ENCODE measurements at regions not wholly inside any gene's neighbourhood (a gene's known extent, or its start where the extent isn't known, plus 50 kb on each side); places are given as distances from the start of the nearest gene placed in this dataset.

GRCh38 chr5:167897371-167897770 is 394.1 kb upstream of the WWC1 start:
- TF ChIP-seq PATZ1 (CRISPR knock-in tag; IDR thresholded peaks at IDR 0.05; ENCODE audit: borderline replicate concordance) (no peak), RARB (CRISPR knock-in tag; IDR thresholded peaks at IDR 0.05) (no peak), ARNTL (CRISPR knock-in tag; IDR thresholded peaks at IDR 0.05; ENCODE audit: borderline replicate concordance, low read depth) (no peak), ZFP3 (CRISPR knock-in tag; IDR thresholded peaks at IDR 0.05) (no peak), ZNF8 (CRISPR knock-in tag; IDR thresholded peaks at IDR 0.05) (no peak), ISL1 (CRISPR knock-in tag; IDR thresholded peaks at IDR 0.05) (no peak), PPARA (CRISPR knock-in tag; IDR thresholded peaks at IDR 0.05; ENCODE audit: borderline replicate concordance) (no peak), TCF4 (CRISPR knock-in tag; IDR thresholded peaks at IDR 0.05; ENCODE audit: borderline replicate concordance) (no peak), CSDC2 (CRISPR knock-in tag; IDR thresholded peaks at IDR 0.05) (no peak), TOX (CRISPR knock-in tag; IDR thresholded peaks at IDR 0.05; ENCODE audit: borderline replicate concordance) (no peak)
- TF ChIP-seq, protein P1, sequence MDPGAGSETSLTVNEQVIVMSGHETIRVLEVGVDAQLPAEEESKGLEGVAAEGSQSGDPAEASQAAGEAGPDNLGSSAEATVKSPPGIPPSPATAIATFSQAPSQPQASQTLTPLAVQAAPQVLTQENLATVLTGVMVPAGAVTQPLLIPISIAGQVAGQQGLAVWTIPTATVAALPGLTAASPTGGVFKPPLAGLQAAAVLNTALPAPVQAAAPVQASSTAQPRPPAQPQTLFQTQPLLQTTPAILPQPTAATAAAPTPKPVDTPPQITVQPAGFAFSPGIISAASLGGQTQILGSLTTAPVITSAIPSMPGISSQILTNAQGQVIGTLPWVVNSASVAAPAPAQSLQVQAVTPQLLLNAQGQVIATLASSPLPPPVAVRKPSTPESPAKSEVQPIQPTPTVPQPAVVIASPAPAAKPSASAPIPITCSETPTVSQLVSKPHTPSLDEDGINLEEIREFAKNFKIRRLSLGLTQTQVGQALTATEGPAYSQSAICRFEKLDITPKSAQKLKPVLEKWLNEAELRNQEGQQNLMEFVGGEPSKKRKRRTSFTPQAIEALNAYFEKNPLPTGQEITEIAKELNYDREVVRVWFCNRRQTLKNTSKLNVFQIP (CRISPR knock-in tag; IDR thresholded peaks at IDR 0.05; ENCODE audit: borderline replicate concordance, low read depth) = no peak
- TF ChIP-seq, protein P2, sequence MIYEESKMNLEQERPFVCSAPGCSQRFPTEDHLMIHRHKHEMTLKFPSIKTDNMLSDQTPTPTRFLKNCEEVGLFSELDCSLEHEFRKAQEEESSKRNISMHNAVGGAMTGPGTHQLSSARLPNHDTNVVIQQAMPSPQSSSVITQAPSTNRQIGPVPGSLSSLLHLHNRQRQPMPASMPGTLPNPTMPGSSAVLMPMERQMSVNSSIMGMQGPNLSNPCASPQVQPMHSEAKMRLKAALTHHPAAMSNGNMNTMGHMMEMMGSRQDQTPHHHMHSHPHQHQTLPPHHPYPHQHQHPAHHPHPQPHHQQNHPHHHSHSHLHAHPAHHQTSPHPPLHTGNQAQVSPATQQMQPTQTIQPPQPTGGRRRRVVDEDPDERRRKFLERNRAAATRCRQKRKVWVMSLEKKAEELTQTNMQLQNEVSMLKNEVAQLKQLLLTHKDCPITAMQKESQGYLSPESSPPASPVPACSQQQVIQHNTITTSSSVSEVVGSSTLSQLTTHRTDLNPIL (CRISPR knock-in tag; IDR thresholded peaks at IDR 0.05; ENCODE audit: low read depth) = no peak
- TF ChIP-seq, protein P3, sequence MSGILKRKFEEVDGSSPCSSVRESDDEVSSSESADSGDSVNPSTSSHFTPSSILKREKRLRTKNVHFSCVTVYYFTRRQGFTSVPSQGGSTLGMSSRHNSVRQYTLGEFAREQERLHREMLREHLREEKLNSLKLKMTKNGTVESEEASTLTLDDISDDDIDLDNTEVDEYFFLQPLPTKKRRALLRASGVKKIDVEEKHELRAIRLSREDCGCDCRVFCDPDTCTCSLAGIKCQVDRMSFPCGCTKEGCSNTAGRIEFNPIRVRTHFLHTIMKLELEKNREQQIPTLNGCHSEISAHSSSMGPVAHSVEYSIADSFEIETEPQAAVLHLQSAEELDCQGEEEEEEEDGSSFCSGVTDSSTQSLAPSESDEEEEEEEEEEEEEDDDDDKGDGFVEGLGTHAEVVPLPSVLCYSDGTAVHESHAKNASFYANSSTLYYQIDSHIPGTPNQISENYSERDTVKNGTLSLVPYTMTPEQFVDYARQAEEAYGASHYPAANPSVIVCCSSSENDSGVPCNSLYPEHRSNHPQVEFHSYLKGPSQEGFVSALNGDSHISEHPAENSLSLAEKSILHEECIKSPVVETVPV (CRISPR knock-in tag; IDR thresholded peaks at IDR 0.05) = no peak

Data from SK-N-SH treated with all-trans-retinoic acid at 6 μM for 48 hours (cell line).